H1 (cell line): ENCODE measurements at regions not wholly inside any gene's neighbourhood (a gene's known extent, or its start where the extent isn't known, plus 50 kb on each side); places are given as distances from the start of the nearest gene placed in this dataset.

Experiments used
- ASH2L ChIP-seq: fragments of 200-600, 300-600 bp; sonication (generic); IDR thresholded peaks from one replicate; pipeline ENCODE4 v1.7.1; 2017; ENCODE audit warnings: low read length
- BCL11A ChIP-seq, 2 experiments: IDR thresholded peaks; one replicate each; pipeline ENCODE4 v1.6.1; 2011; ENCODE audit warnings: low read depth in 2 of 2, low read length in 2 of 2, mild to moderate bottlenecking in 2 of 2
- CHD7 ChIP-seq: fragments of 300-600 bp; sonication (generic); IDR thresholded peaks from 2 replicates; pipeline ENCODE4 v1.7.1; 2012; ENCODE audit warnings: low read length, moderate library complexity, mild to moderate bottlenecking, inconsistent platforms; ENCODE audit not compliant: insufficient replicate concordance
- TBP ChIP-seq: IDR thresholded peaks from 2 replicates; pipeline ENCODE4 v1.6.1; 2011; ENCODE audit warnings: low read depth, low read length, improper control_type of control experiment

GRCh38 chr13:50539791-50540530 lies 303.5 kb downstream of the DLEU7 start (continued):
- TF ChIP-seq CHD7: no peak
- no peak for TF ChIP-seq ASH2L
- no peak for TF ChIP-seq BCL11A (IDR thresholded peaks at IDR 0.05; ENCODE audit: low read depth in 2 of 2, low read length in 2 of 2)
- TF ChIP-seq TBP: no peak
